WERI-Rb-1 (cell line): ENCODE measurements at regions not wholly inside any gene's neighbourhood (a gene's known extent, or its start where the extent isn't known, plus 50 kb on each side); places are given as distances from the start of the nearest gene placed in this dataset.

Source experiments
- DNase-seq: peaks from one replicate; pipeline ENCODE4 v3.0.0-alpha.2; 2020
- H3K27ac ChIP-seq: fragments of 250-450 bp; sonication (Bioruptor Pico); 2 replicates; pipeline ENCODE4 v1.5.1; 2020; ENCODE audit warnings: mild to moderate bottlenecking, moderate library complexity
- H3K27me3 ChIP-seq: fragments of 250-450 bp; sonication (Bioruptor Pico); 2 replicates; pipeline ENCODE4 v1.5.1; 2021; ENCODE audit warnings: mild to moderate bottlenecking, low read depth, moderate library complexity; ENCODE audit not compliant: insufficient read depth, severe bottlenecking
- H3K36me3 ChIP-seq: fragments of 250-450 bp; sonication (Bioruptor Pico); 2 replicates; pipeline ENCODE4 v1.5.1; 2020; ENCODE audit warnings: mild to moderate bottlenecking, moderate library complexity
- H3K4me3 ChIP-seq: 2 replicates; pipeline ENCODE4 v1.5.1; 2011; ENCODE audit warnings: low read depth, mild to moderate bottlenecking, control low read depth, low read length
- H3K9me3 ChIP-seq: fragments of 250-450 bp; sonication (Bioruptor Pico); 2 replicates; pipeline ENCODE4 v1.5.1; 2021; ENCODE audit warnings: mild to moderate bottlenecking, moderate library complexity; ENCODE audit not compliant: severe bottlenecking
- CTCF ChIP-seq: IDR thresholded peaks from 2 replicates; pipeline ENCODE4 v1.5.1; 2011; ENCODE audit warnings: low read depth, mild to moderate bottlenecking, control low read depth, inconsistent platforms, low read length

DNA sequence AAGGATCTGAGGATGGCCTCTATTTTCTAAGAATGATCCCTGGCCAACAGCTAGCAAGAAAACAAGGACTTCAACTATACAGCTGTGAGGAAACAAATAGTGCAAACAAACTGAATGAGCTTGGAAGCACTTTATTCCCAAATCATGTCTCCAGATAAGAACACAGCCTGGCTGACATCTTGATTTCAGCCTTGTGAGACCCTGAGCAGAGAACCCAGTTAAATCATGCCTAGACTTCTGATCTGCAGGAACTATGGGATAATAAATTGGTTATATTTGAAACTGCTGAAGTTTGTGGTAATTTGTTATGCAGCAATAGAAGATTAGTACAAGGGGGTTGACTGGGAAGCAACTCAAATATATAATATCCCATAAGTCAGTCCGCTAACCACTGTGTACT, 183.9 kb upstream of the BMP4 start:
- no peak for TF ChIP-seq CTCF
- Histone ChIP-seq H3K27me3 (peaks cover 38% of the 10 kb centered on the region), H3K27ac (no peak overlapping the region)

DNA sequence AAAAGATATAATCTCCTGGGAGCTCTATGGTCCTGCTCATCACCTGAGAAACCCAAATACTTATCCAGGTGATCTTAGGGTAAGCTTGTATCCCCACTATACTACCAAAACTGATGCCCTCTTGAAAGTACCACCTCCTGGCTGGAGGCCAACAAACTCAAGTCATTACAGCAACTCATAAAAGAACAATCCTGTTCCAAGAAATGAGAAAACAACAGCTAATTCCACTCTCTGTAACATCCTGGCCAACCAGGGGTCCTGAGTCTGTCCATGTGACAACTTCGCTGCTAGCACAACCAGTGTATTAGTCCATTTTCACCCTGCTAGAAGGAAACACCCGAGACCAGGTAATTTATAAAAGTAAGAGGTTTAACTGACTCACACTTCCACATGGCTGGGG, 190.0 kb upstream of the BMP4 start:
- Histone ChIP-seq H3K36me3 (no peaks in the 10 kb centered on the region), H3K9me3 (no peaks in the 10 kb centered on the region), H3K27ac (no peak overlapping the region), H3K4me3 (no peak overlapping the region), H3K27me3 (peaks cover 32% of the 10 kb centered on the region)
- DNase-seq, result no peak
- no peak for TF ChIP-seq CTCF

More for the DNA sequence above, 183.9 kb upstream of the BMP4 start:
- no peak for DNase-seq
- Histone ChIP-seq H3K9me3 (no peaks in the 10 kb centered on the region), H3K36me3 (no peaks in the 10 kb centered on the region), H3K4me3 (no peak overlapping the region)

DNA sequence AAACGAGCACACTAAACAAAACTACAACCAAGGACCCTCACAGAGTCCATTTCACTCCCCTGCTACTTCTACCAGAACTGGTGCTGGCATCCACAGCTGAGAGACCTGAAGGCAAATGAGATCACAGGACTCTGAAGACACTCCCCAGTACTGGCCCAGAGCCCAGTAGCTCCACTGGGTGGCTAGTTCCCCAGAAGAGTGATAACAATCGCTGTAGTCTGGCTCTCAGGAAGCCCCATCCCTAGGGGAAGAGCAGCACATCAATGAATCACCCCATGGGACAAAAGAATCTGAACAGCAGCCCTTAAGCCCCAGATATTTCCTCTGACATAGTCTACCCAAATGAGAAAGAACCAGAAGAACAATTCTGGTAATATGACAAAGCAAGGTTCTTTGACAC, 190.7 kb upstream of the BMP4 start:
- no peak overlapping the region for H3K27ac ChIP-seq
- no peaks in the 10 kb centered on the region for H3K9me3 ChIP-seq
- no peak for DNase-seq

DNA sequence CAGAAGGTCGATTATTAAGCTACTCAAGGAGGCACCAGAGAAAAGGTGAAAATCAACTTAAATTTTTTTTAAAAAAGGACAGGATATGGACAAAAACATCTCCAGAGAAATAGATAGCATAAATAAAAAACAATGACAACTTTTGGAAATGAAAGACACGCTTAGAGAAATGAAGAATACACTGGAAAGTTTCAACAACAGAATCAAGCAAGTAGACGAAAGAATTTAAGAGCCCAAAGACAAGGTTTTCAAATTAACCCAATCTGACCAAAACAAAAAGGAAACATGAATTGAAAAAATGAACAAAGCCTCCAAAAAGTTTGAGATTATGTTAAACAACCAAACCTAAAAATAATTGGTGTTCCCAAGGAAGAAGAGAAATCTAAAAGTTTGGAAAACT, 191.1 kb upstream of the BMP4 start:
- DNase-seq, result no peak
- no peaks in the 10 kb centered on the region for H3K9me3 ChIP-seq
- TF ChIP-seq CTCF, result no peak
- peaks cover 31% of the 10 kb centered on the region for H3K27me3 ChIP-seq
- no peak overlapping the region for H3K27ac ChIP-seq
- no peak overlapping the region for H3K4me3 ChIP-seq
- no peaks in the 10 kb centered on the region for H3K36me3 ChIP-seq

More for the DNA sequence above, 190.7 kb upstream of the BMP4 start:
- TF ChIP-seq CTCF, result no peak
- H3K36me3 ChIP-seq, result no peaks in the 10 kb centered on the region
- H3K27me3 ChIP-seq, result peaks cover 32% of the 10 kb centered on the region
- H3K4me3 ChIP-seq, result no peak overlapping the region

- Histone ChIP-seq H3K27ac (no peak overlapping the region), H3K4me3 (no peak overlapping the region), H3K9me3 (no peaks in the 10 kb centered on the region), H3K27me3 (peaks cover 28% of the 10 kb centered on the region), H3K36me3 (no peaks in the 10 kb centered on the region)
- no peak for TF ChIP-seq CTCF
- no peak for DNase-seq
Observed at GRCh38 chr14:54148251-54148650, 191.6 kb upstream of the BMP4 start.

DNA sequence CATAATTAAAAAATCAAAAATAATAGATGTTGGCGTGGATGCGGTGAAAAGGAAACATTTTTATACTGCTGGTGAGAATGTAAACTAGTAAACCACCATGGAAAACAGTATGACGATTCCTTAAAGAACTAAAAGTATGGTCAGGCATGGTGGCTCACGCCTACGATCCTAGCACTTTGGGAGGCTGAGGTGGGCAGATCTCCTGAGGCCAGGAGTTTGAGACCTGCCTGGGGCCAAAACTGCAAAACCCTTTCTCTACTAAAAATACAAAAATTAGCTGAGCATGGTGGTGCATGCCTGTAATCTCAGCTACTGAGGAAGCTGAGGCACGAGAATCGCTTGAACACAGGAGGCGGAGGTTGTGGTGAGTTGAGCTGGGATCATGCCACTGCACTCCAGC, 195.7 kb upstream of the BMP4 start:
- DNase-seq, result no peak
- H3K36me3 ChIP-seq, result no peaks in the 10 kb centered on the region

More for the DNA sequence above, 195.7 kb upstream of the BMP4 start:
- no peak for TF ChIP-seq CTCF
- Histone ChIP-seq H3K27ac (no peak overlapping the region), H3K4me3 (no peak overlapping the region), H3K9me3 (no peaks in the 10 kb centered on the region), H3K27me3 (peaks cover 6% of the 10 kb centered on the region)
